HG02973 (cell line): ENCODE measurements at regions not wholly inside any gene's neighbourhood (a gene's known extent, or its start where the extent isn't known, plus 50 kb on each side); places are given as distances from the start of the nearest gene placed in this dataset.
"Not testable (repeated sequence)": the region's sequence is repeated elsewhere in the genome, so short reads cannot be mapped to it uniquely, and the experiment has no call there.

Experiments
- ATAC-seq: cut with Tn5 transposase; IDR thresholded peaks from one replicate; pipeline ENCODE4 v1.9.1; 2021; ENCODE audit warnings: moderate library complexity; ENCODE audit not compliant: unreplicated experiment

DNA sequence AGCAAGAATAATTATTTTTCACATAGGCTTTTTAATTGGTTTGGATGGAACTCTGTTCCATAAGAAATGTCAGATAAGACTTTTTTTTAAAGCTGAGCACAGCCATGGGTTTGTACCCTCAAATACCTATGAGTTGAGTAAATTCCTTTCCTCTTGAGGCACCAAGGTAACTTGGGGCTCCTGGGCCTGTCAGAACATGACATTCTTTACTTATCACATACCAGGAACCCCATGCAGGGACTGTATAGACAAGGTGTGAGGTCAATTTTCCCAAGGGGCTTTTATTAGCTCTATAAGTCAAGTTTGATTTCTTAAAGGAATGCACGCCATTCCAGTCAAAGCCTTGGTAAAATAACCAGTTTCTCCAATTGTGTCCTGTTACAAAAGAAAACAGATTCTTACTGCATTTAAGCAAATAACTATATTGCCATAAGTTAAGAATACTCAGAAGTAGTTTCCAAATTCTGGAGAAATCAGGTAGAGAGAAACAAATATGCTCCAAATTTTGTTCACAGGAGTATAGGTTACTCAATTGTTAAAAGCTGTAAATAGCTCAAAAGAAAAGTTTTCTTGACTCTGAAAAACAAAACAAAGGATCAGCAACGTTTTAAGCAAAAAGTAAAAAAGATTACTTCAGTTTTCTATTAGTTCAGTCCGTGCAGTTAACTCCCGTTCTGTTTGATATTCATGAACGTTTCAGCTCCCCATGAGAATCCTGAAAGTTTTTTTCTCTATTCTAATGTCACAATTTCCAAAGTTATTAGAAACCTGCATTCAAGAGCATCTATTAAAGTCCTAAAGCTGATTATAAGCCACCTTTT lies 167.5 kb upstream of the NAMPT start:
- no peak for ATAC-seq

DNA sequence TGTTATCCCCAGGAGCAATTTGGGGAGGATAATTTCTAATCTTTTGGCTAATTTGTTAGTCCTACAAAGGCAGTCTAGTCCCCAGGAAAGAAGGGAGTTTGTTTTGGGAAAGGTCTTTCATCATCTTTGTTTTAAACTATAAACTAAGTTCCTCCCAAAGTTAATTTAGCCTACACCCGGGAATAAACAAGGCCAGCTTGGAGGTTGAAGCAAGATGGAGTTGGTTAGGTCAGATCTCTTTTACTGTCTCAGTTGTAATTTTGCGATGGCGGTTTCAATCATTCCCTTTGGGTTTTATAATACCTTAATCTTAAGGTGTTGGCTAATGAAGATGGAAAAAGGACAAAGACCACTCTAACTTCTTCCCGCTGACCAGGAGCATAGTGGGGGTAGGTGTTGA lies 166.4 kb upstream of the NAMPT start:
- no peak for ATAC-seq

DNA sequence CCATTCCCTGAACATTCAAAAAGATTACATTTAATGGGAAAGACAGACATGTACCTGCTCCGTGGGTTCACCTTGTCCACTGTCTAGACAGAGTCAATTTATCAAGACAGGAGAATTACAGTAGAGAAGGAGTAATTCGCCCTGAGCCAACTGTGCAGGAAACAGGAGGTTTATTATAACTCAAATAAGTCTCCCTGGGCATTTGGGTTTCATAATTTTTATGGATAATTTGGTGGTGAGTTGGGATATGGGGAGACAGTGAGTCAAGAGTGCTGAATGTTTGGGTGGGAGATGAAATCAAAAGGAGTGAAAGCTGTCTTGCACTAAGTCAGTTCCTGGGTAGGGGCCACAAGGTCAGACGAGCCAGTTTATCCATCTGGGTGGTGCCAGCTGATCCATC lies 165.9 kb upstream of the NAMPT start:
- no peak for ATAC-seq

DNA sequence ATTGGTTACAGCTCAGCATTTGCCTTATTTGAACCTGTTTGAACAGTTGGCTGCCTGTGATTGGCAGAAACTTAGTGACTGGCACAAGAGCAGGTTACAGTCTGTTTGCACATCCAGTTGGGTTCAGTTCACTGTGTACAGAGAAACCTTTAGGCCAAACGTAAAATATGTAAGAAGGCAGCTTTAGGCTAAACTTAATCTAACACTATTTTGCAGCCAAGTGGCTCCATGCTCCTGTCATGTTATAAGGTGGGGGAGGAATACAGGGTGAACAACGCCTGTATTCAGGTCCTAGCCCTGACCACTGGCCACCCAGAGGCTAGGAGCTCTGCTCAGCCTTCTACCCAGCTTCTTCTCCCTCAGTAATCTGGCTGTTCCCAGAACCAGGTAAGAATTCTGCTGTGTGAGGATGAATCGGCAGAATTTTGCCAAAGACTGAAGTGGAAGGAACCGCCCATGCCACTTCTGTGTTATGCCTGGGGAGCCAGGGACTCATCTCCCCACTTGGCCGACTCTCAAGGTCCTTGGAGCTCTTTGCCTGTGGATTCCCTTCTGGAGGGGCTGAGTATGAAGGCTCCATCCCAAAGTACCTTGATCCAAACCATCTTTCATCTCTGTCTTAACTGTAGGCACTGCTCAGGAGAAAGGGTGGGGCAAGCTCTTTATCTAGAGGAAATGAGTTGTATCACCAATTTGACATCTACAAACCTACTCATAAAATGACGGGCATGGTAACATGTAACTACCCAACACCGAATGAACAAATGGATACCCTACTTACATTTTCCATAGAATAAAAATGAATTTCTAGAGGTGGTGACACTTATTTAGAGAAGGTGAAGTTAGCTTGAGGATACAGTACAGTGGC lies 164.4 kb upstream of the NAMPT start:
- no peak for ATAC-seq

DNA sequence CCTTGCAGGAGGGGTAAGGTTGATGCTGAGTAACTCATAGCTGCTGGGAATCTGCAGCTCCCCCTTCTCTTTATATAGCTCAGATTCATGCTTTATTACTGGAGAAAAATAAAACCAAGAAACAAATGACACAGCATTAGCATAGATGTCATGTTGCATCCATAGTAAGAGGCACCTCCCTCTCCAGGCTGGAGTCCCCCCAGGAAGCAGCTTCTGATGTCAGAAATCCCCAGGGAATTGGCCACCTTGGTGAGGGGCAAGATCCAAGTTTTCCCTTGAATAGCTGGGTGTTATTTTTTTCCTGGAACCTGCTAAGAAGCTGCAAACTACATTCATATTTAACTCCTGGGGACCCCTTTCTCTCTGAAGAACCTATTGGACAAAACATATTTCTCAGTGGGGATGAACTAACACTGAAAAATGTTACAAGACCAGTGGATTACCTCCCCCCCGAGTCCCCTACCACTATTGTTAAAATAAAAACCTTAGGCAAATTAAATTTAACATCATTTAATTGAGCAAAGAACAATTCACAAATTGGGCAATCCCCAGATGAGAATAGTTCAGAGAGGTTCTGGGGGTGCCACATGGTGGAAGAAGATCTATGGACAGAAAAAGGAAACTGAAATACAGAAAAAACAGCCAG lies 163.7 kb upstream of the NAMPT start:
- ATAC-seq, result no peak

DNA sequence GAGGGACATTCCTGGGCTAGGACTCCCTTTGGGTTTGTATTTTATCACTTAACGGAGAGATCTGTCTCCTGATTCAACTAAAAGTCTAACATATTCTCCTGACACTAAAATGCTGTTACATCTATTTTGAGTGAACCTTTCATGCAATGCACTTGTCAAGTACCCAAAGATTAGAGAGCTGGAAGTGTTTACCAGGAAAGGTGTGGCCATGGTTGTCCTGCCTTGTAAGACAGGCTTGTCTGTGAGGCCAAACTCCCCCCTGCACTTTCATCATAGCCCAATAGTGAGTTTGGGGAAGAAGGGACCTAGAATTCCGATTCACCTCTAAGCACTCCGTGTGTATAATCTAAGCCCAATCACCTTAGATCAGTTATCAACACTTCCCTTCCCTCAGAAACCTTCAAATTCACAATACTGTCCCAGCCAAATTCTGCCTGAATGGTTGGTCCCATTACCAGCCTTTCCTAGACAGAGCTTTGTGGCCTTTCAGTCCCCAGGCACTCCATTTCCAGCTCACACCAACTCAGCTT lies 162.6 kb upstream of the NAMPT start:
- ATAC-seq, result no peak

DNA sequence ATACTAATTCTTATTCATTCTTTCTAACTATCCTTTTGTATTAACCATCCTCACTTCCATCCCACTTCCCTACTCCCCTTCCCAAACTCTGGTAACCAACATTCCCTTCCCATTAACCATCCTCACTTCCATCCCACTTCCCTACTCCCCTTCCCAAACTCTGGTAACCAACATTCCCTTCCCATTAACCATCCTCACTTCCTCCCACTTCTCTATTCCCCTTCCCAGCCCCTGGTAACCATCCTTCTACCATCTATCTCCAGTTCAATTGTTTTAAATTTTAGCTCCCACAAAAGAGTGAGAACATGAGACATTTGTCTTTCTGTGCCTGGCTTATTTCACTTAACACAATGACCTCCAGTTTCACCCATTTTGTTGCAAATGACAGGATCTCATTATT lies 160.6 kb upstream of the NAMPT start:
- not testable (repeated sequence) for ATAC-seq

DNA sequence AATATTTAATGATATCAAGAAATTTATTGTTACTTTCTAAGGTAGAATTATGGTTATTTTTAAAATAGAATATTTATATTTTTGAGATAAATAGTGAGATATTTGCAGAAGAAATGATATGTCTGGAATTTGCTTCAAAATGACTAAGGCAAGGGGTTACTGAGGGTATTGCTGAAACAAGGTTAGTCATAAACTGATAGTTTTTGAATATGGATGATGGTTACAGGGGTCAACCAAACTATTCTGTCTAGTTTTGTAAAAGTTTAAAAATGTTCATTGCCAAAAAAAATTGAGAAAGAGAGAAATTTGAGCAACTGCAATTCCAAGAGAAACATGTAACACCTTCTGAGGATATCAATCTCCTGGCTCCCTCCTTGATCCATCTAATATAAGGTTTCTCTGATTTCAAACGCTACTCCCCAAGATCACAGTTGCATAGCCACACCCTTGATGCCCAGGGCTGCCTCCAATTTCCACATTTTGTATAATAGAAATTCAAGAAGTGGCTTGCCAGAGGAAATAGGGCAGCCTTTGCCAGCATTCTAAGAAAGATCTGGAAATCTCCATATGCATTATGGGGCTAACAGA lies 159.4 kb upstream of the NAMPT start:
- no peak for ATAC-seq

DNA sequence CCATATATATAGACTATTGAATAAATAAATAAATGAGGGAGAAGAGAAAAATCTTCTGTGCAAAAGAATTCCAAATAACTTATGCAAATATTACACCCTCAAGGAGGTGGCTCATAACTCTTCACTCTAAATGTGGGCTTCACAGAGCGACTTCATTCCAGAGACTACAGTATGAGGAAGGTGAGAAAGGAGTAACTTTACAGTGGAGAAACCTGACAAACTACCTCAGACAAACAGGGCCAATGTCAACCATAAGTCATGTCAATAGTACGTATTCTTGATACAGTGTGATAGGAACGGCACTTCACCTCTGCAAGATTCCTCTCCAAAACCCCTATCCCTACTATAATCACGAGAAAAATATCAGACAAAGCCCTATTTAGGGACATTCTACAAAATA lies 158.4 kb upstream of the NAMPT start:
- ATAC-seq, result no peak

DNA sequence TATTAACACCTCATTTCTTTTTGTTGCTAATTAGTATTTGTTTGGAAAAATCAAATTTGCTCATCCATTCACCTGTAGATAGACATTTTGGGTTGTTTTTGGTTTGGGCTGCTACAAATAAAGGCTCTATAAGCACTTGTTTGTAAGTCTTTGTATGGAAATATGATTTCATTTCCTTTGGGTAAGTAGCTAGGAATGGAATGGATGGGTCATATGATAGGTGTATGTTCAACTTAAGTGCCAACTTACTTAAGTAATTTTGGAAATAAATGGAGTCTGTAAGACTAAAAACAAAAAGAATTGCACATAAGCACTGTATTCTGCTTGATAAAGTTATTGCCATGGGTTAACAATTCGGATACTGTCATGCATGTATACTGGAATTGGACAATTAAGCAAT lies 157.7 kb upstream of the NAMPT start:
- ATAC-seq, result no peak

DNA sequence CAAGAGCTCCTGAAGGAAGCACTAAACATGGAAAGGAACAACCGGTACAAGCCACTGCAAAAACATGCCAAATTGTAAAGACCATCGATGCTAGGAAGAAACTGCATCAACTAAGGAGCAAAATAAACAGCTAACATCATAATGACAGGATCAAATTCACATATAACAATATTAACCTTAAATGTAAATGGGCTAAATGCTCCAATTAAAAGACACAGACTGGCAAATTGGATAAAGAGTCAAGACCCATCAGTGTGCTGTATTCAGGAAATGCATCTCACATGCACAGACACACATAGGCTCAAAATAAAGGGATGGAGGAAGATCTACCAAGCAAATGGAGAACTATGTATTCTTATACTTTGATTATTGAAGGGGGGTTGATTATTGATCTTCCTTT lies 156.6 kb upstream of the NAMPT start:
- ATAC-seq, result not testable (repeated sequence)

DNA sequence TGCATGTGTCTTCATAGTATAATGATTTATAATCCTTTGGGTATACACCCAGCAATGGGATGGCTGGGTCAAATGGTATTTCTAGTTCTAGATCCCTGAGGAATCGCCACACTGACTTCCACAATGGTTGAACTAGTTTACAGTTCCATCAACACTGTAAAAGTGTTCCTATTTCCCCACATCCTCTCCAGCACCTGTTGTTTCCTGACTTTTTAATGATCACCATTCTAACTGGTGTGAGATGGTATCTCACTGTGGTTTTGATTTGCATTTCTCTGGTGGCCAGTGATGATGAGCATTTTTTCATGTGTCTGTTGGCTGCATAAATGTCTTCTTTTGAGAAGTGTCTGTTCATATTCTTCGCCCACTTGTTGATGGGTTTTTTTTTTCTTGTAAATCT lies 152.2 kb upstream of the NAMPT start:
- not testable (repeated sequence) for ATAC-seq

DNA sequence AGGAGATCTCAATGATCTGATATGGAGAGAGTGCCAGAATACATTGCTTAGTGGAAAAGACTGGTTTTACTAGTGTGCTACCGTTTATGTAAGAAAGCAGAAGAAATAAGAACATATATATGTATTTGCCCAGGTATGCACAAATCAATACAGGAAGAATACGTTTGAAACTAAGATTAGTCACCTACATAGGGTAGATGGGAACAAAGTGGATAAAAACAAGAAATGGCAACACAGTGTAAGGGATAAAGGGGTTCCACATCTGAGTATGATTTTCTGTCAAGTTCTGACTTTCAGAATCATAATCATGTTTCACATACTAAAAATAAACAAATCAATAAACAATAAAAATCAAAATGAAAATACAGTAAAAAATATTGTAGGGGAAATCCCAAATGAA lies 148.6 kb upstream of the NAMPT start:
- ATAC-seq, result no peak

DNA sequence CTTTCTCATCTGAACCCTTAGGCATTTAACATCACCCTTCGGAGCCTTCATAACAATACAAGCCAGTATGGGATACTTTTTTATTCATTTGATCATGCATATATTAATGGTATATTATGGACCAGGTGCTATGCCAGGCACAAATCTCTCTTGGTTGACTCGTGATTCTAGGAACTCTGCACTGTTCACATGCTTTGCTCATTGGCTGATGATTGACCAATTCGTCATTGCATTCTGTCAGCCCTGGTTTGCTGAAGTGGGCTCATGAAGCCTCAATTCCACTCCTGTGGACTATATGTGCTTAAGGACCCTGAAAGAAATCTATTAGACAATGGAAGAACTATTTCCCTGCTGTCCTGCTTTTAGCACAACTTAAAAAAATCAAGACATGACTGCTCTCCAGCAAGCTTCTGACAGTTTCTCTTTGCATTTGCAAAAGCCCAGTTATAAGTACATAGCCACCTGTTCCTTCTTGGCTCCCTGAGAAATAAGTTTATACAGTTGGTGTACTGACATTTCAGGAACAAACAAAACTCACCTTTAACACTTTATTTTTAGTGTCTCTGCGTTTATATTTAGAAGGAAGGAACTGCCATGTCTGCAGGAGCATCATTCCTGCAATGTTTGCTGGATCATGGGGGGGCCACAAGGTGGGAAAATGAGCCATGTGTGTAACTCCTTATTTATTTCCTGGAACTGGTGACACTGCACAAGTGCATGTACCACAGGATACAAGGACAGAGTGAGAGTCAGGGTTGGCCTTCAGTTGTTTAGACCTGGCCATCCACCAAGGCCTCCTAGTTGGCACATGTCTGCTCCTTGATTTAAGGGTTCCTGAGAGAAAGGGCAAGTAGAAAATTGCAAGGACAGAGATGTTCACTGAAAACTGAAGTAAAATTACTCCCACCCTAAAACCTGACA lies 146.0 kb upstream of the NAMPT start:
- ATAC-seq, result no peak

DNA sequence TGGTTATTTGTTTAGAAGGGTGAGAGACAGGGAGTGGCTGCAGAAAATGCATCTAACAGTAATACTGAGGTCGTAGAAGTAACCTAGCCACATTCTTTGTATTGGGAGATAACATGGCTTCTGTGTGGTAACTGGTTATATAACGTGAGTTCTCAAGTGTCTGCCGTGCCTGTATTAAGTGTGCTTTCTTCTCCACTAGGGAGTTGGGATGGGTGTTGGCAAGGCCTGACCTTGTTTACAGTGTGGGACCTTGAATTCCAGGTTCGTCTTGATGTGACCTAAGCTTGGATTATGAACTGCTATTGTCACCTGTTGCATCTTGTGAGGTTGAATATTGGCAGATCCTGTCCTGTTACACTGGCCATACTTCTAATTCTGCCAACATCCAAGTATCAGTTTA lies 145.3 kb upstream of the NAMPT start:
- ATAC-seq, result no peak

DNA sequence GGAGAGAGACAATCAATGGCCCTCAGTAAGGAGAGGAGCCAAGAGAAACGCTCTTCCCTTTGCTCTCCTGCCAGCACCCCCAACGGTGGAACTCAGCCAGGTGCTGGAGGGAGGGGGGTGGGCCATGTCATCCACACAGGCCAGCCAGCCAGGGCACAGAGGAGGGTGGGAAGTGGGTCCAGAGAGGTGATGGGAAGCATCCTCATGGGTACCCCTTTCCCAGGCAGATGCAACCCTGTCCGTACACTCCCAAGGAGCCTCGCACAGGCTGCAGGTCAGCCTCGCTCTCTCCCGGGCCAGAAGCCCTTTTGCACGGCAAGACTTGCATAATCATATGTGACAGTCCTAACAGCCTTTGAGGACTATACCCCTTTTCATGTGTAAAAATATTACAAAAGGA lies 142.0 kb upstream of the NAMPT start:
- ATAC-seq, result no peak

DNA sequence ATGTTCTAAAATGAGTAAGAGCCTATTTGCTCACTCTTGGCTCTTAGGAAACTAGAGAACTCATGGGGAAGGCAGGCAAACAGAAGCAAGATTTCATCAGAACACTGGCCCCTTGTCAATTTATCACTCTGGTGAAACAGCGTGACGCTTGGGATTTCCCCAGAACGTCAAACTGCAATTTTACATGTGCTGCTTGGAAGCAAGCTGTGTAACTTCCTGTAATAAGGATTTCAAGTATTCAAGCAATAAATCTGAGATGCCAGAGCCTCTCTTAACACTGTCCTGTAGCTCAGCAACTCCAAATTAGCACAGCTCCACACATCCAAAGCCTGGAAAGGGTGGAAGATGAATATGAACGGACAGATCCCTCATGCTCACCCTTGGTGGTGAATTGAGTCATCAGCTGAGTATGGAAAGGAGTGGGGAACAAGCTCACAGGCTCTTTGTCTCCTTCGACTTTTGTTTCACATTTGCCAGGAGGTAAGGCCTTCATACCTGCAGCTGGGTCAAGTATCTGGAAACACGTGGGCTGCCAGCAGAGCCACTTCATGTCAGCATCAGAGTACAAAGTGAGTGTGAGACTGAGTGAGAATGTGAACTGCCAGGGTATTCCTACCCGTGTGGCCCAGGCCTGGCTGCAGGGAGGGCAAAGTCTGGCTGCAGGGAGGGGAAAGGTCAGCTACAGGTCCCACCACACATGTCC lies 140.4 kb upstream of the NAMPT start:
- peak; percentile 92 for ATAC-seq

DNA sequence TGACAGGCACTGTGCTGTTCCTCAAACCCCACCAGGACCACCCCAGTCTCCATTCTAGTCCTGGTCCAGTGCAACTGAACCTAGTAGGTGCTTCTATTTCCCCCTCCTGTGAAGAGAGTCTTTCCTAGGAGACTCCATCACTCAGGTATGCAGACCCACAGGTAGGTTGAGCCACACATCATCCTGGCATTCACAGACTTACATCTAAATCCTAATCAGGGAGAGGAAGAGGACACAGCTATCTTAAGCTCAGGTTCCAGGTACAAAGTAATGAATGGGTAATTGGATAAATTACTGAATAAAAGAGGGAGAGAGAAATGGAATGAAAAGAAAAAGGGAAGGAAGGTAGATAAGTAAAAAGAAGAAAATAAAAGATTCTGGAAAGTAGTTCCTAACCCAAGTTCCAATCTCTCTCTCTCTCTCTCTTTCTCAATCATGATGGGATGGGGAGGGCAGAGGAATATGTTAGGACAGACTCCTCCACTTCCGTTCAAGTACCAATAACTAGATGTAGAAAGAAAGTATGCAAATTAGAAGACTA lies 139.8 kb upstream of the NAMPT start:
- no peak for ATAC-seq

DNA sequence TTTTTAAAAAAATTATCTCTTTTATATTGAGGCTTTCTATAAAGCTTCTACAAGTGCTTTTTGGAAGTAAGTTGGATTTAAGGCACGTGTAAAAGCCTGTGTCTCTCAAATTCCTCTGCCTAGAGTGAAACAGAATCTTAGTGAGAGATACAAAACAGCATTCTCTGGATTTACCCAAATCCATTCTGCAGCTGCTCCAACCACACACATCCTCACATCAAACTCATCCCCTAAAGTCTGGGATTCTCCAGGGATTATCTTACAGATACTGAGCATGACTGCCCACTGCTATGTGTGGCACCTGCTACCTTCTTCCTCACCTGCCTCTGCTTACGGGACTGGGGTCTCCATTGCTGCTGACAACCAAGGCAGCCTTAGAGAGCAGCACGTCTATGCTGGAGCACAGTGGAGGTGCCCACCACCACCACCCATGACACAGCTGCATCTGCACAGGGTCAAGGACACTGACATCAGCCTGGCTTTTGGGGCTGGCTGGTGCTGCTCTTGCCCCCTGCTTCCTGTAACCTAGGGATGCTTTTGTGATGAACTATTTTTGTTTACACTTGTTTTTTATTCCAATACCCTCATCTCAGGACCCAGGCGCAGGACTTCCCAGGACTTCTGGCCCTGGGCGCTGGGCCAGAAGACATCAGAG lies 139.2 kb upstream of the NAMPT start:
- no peak for ATAC-seq
